ENCODE measurements at regions not wholly inside any gene's neighbourhood (a gene's known extent, or its start where the extent isn't known, plus 50 kb on each side); places are given as distances from the start of the nearest gene placed in this dataset.

- no peak for TF ChIP-seq CTCF (IDR thresholded peaks at IDR 0.05; ENCODE audit: poor library complexity, severe bottlenecking)
- TF ChIP-seq TAF1 (IDR thresholded peaks at IDR 0.05; ENCODE audit: low read depth): no peak
- no peak for TF ChIP-seq REST (IDR thresholded peaks at IDR 0.05; ENCODE audit: borderline replicate concordance)
Observed at GRCh38 chr14:71374989-71375388, 467.7 kb downstream of the PCNX1 start.
